ENCODE measurements at regions not wholly inside any gene's neighbourhood (a gene's known extent, or its start where the extent isn't known, plus 50 kb on each side); places are given as distances from the start of the nearest gene placed in this dataset.

DNA sequence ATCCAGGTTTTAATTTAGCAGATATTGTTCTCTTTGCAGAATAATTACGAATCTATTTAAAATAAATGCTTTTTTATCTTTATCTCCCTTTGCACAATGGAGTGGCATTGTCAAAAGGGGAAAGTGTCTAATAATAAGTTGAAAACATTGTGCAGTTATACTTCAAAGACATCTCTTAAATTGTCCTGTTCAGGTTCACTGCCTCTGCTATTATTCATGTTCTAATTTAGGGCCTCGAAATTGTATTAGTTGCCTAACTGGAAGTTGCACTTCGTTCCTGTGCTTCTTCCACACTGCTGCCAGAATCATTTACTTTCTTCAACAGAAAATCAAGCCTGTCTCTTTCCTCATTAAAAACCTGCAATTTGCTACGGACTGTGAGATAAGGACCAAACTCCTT, 150.5 kb upstream of the SPRY1 start:
- intact Hi-C loops (cut with DNase I) = loop anchor here (5.0 to 10.0 kb wide), 2 partner anchors 96 to 869 kb away; no protein-coding TSS in a partner anchor
- DNase-seq (ENCODE audit: low spot score) = no peak

DNA sequence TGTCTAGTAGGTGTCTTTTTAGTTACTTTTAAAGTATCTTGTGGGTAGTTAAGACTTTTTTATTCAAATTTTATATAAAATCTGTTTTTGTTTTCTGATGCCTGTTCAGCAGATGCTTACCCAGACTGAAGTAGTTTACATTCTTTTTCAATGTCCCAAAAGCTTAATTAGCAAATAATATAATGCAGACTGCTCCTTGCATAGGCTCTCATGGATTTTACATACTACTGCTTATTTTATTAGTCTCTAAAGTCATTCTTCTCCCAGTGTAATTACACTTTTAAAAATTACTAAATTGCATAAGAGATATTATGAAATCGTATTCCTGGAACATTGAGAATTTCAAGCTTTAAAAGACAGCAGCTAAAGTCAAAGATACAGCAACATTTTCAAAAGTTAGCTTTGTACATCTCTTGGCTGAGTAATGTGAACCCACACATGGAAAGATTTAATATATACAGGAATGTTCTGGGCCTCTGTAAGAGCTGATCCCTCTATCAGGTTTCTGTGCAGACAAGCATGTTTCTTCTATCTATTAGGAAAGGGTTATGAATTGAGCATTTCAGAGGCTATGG, 148.4 kb upstream of the SPRY1 start:
- DNase-seq (ENCODE audit: low spot score) = no peak
- intact Hi-C loops (cut with DNase I) = loop anchor here (5.0 to 10.0 kb wide), 2 partner anchors 94 to 867 kb away; no protein-coding TSS in a partner anchor

DNA sequence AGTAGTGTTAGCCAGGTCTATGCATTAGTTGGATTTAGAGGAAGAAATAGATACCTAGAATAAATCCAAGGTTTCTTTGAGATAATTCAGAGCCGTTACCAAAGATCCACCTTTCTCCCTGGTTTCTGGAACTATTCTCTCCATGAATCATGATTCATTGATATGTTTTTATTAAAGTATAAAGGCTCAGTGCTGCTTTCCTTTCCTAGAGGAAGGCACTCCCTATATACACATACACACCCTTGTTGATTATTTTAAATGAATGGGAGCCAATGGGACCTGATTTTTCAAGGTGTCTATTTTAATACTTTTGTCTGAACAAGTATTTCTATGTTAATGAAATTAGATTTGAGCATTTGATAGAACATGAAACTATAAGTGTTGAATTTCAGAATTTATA, 146.8 kb upstream of the SPRY1 start:
- intact Hi-C loops (cut with DNase I) = loop anchor here (5.0 to 10.0 kb wide), 2 partner anchors 92 to 865 kb away; no protein-coding TSS in a partner anchor

DNA sequence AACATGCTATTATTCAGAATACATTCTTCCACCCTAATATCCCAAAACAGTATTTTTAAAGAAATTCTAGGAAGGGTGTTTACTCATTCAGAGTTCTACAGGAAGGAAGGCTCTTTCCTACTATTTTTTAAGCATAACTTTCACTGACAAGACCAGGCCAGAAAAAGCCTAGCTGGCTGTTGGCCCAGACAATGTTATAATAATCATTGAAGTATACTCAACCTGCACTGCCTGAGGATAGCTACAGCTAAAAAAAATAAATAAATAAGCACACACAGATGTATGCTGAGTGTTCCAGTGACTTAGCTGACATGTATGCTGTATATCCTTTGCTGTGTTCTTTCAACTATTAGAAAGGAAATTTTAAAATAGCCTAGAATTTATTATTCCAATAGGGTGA, 145.8 kb upstream of the SPRY1 start:
- intact Hi-C loops (cut with DNase I) = no loop called here
- DNase-seq (ENCODE audit: low spot score) = no peak

More for the DNA sequence above, 146.8 kb upstream of the SPRY1 start:
- DNase-seq (ENCODE audit: low spot score) = no peak

DNA sequence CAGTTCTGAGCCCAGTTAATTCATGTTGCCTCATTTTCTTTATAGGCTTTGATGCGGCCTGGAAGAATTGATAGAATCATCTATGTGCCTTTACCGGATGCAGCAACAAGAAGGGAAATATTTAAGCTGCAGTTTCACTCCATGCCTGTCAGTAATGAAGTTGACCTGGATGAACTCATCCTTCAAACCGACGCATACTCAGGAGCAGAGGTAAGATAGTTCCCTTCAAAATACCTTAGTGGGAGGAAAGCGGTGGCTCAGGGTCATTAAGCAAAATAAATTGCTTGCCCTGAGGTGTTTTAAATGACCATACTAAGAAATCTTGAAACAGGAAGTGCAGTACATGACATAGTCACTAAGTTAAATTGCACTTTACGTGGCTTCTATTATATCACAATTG, 140.6 kb upstream of the SPRY1 start:
- intact Hi-C loops (cut with DNase I) = no loop called here
- no peak for DNase-seq (ENCODE audit: low spot score)

DNA sequence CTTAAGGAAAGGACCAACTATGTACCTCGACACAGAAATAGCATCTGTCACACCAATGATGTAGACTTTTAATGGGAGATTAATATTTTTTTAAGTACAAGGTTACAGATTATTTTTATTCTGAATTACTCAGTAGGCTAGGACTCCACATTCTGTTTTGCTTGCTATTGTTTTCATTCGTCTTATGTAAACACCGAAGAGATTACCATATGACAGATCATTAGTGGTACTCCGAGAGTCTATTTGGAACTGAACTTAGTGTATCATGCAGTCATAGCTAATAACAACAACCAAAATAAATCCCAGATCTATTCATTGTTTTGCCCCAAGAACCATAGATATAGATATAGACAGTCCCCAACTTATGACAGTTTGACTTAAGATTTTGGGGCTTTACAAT, 139.7 kb upstream of the SPRY1 start:
- DNase-seq (ENCODE audit: low spot score) = no peak
- intact Hi-C loops (cut with DNase I) = no loop called here

DNA sequence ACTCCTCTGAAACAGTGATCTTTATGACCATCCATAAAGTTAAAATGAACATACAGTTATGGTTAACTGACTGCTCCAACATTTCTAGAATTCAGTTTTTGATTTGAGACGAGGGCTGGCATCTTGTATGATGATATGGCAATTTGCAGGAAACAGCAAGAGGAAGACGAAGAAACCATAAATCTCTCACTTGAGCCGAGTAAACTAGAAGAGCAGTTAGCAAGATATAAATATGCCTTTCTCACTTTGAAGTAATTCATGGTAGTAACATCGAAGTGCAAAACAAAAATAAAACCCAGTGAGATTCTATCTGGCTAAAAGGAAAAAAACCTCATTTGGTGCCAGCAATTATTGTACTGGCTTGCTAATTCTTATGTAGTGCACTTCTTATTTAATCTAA, 139.0 kb upstream of the SPRY1 start:
- DNase-seq (ENCODE audit: low spot score) = no peak
- intact Hi-C loops (cut with DNase I) = no loop called here

DNA sequence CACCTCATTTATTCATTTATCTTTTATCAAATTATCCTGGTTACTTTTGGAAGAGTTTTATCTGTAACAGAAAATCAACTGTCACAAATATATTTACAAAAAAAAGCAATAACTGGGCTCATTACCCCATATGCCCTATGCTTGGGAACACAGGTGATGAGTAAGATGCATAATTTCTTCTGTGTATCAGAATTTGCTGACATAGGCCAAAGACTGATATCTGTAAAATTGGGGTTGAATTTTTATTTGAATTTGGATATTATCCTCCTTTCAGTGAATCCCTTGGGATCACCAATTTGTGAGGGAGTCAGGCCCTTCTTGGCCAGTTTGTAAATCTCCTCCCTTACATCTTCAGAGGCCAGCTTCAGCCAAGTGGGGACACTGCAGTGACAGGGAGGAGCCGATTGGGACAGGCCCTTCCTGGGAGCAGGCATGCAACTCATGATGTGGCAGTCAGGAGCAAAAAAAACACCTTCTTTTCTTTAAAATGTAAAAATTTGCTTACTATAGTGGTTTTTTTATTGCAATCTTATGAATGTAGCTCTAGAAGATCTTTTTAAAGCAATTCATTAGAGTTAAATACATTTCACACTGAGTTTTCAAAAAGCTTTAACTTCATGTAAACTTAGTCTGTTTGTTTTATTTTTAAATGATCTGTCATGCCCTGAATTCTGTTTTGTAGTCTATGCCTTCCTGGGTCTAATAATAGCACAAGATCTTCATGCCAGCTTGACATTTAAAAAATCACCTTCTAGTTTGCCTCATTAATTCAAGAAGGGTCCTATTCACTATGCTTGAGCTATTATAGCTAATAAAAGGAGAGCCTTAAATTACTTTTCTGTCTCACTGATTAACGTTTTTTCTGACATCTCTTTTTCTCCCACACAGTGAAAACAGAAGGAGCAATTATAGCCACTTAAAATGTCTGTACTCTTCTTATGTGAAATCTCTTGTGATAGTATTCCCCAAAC, 136.6 kb upstream of the SPRY1 start:
- no peak for DNase-seq (ENCODE audit: low spot score)
- intact Hi-C loops (cut with DNase I) = no loop called here

DNA sequence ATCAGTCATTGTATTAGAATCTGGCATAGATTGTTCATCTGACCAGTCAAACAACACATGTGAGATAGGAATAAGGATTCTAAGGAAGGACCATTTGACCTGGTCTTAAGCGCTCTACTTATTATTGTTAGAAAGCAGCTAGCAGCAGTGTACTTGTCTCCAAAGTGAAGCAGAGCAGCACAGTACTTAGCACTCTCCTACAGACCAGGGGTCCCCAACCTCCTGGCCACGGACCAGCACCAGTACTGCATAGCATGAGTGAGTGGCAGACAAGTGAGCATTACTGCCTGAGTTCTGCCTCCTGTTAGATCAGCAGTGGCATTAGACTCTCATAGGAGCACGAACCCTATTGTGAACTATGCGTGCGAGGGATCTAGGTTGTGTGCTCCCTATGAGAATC, 135.9 kb upstream of the SPRY1 start:
- intact Hi-C loops (cut with DNase I) = no loop called here
- DNase-seq (ENCODE audit: low spot score) = no peak

DNA sequence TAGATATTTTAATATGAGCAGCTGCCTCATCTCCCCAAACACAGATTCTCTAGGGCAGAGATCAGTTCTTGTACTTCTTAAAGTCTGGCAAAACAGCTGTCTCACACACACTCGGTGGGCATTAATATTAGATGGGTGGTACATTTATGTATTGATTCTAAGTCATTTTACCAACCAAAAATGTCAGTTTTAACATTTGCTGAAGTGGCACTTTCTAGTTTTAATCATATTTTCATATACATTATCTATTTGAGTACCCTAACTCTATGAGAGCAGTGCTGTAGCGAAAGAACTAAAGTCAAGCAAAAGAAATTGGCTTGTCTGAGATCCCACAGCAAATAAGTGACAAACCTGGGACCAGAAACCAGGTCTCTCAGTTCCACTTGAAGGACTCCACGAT, 134.5 kb upstream of the SPRY1 start:
- no peak for DNase-seq (ENCODE audit: low spot score)
- intact Hi-C loops (cut with DNase I) = no loop called here

DNA sequence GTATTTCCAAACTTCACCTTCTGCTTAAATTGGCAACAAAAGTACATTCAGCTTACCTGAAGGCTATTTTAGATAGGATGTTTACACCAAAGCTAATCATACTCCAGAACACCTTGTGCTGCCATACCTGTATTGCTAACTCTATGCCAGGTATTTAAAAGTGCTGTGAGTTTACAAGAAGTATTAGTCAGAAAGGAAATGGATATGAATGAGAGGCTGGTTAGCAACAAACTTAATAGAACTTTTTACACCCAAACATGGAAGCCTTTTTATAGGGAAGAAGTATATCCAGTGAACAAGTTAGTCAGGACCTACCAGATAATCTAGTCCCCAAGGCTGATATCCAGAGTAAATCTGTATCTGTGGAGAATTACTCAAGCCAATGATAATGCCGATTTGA, 131.2 kb upstream of the SPRY1 start:
- no peak for DNase-seq (ENCODE audit: low spot score)
- intact Hi-C loops (cut with DNase I) = no loop called here

DNA sequence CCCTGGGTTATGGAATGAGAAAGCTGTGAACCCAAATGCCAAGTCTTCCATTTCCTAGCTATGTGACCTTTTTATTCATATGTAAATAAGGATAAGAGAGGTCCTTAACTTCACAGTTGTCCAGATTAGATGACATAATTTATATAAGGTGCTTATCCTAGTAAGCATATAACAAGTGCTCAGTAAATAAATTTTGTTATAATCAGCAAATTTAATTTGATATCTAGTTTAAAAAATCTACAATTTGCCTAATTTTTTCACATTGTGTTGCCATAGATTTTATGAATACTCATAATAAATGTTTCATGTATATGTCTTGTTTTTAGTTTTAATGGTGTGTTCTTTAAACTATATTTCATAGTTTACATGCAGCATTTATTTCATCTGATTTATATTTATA, 130.4 kb upstream of the SPRY1 start:
- no peak for DNase-seq (ENCODE audit: low spot score)
- intact Hi-C loops (cut with DNase I) = no loop called here

DNA sequence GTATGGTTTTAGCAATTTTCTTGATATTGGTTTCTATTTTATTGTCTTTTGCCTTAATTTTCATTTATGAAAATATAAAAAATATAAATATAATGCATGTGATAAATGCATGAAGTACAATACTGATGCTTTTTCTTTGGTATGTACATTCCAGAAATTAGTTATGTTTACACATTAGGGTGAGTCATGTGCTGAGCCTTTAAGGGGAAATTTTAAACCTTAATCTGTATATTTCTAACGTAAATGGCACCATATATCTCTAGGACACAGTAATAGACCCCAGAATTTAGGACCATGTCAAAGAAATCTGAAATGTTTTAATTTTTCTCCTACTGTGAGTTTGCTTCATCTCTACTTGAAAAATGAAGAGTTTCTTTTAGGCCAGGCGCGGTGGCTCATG, 117.8 kb upstream of the SPRY1 start:
- intact Hi-C loops (cut with DNase I) = no loop called here
- no peak for DNase-seq (ENCODE audit: low spot score)

DNA sequence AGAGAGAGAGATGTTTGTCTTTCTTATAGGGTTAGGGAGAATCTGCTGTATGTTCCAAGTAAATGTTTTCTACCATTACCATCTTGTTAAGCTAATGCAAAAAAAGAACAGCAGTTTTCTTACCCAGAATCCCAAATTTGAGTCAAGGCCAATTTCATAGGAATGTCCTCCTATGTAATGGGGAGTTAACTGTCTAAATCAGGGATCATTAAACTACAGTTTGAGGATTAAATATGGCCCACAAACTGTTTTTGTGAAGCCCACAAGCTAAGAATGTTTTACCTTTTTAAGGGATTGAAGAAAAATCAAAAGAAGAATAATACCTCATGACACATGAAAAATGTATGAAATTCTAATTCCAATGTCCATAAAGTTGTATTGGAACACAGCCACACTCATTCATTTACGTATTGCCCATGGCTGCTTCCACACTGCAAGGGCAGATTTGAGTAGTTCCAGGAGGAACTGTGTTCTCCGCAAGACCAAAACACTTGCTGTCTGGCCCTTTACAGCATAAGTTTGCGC, 113.2 kb upstream of the SPRY1 start:
- no peak for DNase-seq (ENCODE audit: low spot score)
- intact Hi-C loops (cut with DNase I) = no loop called here

DNA sequence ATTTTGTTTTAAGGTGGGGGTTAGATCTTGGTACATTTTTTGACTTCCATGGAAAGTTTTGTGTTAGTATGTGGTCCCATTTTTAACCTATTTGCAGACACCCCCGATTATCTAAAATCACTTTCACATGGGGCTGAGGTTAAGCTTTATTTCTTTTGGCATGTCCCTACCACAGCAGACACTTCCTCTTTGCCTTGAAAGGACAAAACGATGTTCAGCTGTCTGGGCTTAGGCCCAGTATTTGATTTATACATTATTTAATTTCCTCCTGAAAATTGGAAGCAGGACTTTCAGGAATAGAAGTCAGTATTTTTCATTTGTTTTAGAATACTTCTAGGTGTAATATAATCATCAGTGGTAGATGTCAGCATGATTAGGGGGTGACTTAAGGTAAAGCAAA, 112.4 kb upstream of the SPRY1 start:
- intact Hi-C loops (cut with DNase I) = no loop called here
- DNase-seq (ENCODE audit: low spot score) = no peak

DNA sequence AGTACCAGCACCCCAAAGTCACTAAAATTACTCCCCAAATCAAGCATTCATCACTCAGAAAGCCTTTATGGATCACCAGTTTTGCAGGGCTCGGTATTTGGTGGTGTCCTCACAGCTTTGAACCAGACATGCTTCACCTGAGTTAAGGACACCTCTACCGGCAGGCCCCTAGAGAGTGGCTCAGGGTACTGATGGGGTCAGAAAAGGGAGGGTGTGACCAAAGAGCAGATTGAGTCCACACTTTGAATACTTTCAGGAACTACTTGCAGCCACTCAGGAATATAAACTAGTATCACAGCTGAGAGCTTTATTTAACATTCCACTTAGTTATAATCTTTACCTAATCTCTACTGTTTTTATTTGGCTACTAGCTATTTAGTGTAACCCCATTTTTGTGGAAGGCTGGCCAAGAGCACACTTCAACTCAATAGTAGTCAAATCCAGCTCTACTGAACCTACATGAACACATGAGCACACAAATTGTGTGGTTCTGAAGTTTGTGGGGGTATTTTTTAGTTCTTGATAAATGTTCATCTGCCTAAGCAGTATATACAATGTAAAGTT, 109.6 kb upstream of the SPRY1 start:
- DNase-seq (ENCODE audit: low spot score) = no peak
- intact Hi-C loops (cut with DNase I) = no loop called here

DNA sequence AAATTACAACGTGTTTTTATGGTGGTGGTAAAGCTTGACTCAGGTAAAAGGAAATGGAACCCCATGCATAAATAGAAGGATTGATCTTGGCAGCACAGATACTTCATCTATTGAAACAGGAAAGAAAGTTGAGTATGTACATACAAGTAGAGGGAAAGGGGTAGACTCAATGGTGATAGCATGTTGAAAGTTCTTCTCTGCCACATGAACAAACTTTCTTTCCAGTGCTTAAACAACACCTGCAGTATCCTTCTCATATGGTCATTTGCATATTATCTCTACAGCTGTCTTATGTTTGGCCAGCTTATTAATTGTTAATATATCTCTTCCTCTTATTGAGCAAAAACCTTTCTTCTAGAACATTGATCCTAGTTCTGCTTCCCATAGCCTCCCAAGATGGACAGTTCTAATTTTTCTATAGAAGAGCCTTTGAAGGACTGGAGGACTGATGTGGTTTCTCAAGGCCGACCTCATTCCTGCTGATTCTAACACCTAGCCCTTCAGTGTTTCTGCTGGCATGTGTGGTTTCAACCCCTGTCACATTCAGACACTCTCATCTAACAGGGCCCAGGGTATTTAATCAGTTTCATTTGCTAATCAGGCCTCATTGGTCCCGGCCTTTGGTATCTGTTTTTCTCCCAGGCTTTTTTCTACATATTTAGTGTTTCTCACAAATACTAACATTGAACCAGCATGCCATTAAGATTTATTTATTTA, 108.1 kb upstream of the SPRY1 start:
- DNase-seq (ENCODE audit: low spot score) = no peak
- intact Hi-C loops (cut with DNase I) = no loop called here

DNA sequence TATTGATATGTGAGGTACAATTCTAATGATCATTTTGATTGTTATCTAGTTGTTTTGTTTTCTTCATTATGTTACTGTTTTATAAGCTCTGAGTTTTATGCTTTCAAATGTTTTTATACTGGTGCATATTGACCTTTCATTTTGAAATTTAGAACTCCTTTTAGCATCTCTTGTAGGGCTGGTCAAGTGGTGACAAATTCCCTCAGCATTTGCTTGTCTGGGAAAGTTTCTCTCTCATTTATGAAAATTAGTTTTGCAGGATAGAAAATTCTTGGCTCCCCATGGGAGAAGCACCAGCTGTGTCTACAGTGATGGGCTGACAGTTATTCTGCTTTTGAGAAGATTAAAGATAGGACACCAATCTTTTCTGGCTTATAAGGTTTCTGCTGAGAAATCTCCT, 105.3 kb upstream of the SPRY1 start:
- no peak for DNase-seq (ENCODE audit: low spot score)
- intact Hi-C loops (cut with DNase I) = no loop called here

DNA sequence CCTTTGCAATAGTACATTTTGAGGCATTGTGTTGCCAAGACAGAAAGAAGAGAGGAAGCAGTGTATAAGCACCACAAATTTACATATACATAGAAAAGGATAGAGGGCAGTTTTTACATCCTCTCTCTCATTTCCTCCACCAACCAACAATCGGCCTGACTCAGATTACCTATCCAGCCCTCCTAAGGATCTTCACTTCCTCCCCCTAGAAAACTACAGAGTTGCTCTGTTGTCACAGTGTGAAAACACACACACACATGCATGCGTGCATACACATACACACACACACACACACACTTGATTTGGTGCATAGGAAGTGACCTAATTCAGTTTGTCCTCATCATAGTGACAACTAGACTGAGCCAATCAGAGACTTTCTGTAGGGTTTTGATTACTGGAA, 98.8 kb upstream of the SPRY1 start:
- DNase-seq (ENCODE audit: low spot score) = no peak
- intact Hi-C loops (cut with DNase I) = no loop called here

DNA sequence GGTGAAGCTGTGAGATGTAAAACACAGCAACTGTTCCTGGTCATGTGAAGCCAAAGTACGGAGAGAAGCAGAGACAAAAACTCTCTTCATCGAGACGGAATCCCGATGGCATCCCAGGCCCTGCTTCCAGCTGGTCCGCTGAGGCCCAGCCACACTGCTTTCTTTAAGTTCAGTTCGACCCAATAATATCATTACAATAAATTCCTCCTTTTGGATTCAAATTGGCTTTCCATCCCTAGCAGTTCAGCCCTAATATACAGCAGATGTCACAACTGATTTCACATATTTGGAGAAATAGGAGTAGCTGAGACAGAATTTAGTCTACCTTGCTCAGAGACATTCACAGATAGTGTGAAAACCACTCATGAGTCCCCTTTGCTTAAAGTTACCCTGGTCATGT, 98.3 kb upstream of the SPRY1 start:
- DNase-seq (ENCODE audit: low spot score) = no peak
- intact Hi-C loops (cut with DNase I) = no loop called here
